ENCODE measurements at regions not wholly inside any gene's neighbourhood (a gene's known extent, or its start where the extent isn't known, plus 50 kb on each side); places are given as distances from the start of the nearest gene placed in this dataset.

DNA sequence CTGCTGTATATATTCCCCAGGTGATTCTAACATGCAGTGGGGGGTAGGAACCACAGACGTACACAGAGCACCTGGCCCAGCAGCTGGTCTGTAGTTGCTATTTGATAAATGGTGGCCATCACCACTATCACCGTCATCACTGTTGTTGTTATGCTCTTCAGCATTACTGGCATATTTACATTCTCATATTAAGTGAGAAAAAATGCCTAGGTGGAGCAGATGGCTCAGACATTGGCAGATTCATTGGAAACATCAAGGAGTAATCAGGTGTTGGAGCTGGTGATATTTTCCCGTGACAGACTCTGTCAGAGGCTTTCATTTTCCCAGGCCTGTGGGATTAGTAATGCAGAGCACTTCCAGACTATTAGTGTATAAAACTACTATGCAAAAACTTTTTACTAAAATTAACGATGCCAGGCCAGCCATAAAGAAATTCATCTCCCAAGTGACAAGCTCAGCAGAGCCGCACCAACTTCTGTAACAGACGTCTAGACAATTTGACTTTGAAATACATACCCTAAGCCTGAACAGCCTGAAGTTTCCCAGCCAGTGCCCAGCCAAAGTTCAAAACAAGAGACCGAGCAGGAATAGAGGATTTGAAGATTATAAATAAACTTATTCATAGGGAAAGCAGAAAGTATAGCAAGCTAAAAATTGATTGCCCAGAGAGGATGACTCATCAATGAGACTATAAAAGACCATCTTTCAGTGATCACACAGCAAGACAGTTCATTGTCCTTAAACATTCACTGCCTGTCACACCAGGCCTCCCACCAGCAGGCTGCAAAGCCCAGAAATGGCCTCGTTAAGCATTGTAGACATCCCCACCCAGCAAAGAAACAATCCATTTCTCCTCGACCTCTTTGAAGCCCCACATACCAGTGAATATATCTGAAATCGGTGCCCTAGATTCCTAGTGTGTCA is 247.4 kb upstream of the CHAC2 start:
- Mint-ChIP-seq H3K4me3 (no peak overlapping the region), H3K36me3 (ENCODE audit: low read depth) (no peaks in the 10 kb centered on the region), H3K27me3 (ENCODE audit: insufficient read depth) (peaks cover 9% of the 10 kb centered on the region; the same call in 1 of the 2 replicates), H3K27ac (no peak overlapping the region), H3K4me1 (ENCODE audit: low read depth) (peaks cover 18% of the 10 kb centered on the region), H3K9me3 (no peaks in the 10 kb centered on the region)
- TF ChIP-seq, protein P1, sequence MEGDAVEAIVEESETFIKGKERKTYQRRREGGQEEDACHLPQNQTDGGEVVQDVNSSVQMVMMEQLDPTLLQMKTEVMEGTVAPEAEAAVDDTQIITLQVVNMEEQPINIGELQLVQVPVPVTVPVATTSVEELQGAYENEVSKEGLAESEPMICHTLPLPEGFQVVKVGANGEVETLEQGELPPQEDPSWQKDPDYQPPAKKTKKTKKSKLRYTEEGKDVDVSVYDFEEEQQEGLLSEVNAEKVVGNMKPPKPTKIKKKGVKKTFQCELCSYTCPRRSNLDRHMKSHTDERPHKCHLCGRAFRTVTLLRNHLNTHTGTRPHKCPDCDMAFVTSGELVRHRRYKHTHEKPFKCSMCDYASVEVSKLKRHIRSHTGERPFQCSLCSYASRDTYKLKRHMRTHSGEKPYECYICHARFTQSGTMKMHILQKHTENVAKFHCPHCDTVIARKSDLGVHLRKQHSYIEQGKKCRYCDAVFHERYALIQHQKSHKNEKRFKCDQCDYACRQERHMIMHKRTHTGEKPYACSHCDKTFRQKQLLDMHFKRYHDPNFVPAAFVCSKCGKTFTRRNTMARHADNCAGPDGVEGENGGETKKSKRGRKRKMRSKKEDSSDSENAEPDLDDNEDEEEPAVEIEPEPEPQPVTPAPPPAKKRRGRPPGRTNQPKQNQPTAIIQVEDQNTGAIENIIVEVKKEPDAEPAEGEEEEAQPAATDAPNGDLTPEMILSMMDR (IDR thresholded peaks at IDR 0.05) = no peak
- DNase-seq = no peak

DNA sequence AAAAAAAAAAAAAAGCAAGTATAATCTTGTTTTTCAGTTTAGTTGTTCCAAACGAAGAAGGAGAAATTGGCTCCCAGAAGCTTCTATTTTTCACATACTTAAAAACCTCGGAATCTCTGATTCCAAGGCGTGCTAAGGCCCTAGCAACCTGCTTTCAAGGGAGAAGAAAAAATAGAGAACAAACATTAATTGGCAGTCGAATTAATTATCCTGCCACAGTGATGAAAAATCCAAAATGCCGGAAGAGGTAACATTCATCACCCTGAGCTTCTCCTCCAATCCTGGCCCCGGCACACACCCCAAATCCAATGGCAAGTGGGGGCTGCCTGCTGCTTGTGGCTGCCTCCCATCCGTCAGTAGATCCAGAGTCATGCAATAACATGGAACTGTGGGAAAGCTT is 250.2 kb upstream of the CHAC2 start:
- Mint-ChIP-seq H3K4me3 (no peak overlapping the region), H3K9me3 (no peaks in the 10 kb centered on the region), H3K36me3 (ENCODE audit: low read depth) (no peaks in the 10 kb centered on the region), H3K4me1 (ENCODE audit: low read depth) (peaks cover 44% of the 10 kb centered on the region), H3K27me3 (ENCODE audit: insufficient read depth) (peaks cover 3% of the 10 kb centered on the region; the same call in 1 of the 2 replicates), H3K27ac (no peak overlapping the region)
- TF ChIP-seq, protein P1 (IDR thresholded peaks at IDR 0.05) = no peak
- DNase-seq = no peak

DNA sequence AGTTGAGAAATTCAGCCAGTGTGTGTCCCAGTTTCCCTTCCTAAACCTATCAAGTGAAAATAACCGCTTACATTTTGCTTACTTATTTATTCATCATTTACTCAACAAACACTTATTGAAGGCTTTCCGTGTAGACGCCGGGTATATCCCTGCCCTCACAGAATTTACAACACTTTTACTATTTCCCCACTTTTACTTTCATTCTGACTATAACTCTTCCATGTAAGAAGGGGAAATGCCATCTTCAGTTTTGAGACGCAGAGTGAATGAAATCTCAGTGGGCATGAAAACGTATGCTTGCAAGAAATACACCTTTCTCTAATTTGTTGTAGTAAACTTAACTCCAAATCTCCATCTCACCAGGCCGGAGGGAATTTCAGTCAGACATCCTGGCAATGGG is 251.0 kb upstream of the CHAC2 start:
- no peaks in the 10 kb centered on the region for H3K9me3 Mint-ChIP-seq
- no peaks in the 10 kb centered on the region for H3K36me3 Mint-ChIP-seq (ENCODE audit: low read depth)
- no peak overlapping the region for H3K4me3 Mint-ChIP-seq
- no peak overlapping the region for H3K27ac Mint-ChIP-seq
- H3K4me1 Mint-ChIP-seq (ENCODE audit: low read depth) = peaks cover 52% of the 10 kb centered on the region
- no peak for DNase-seq
- TF ChIP-seq, protein P1 (IDR thresholded peaks at IDR 0.05) = no peak
- peaks cover 2% of the 10 kb centered on the region; the same call in 1 of the 2 replicates for H3K27me3 Mint-ChIP-seq (ENCODE audit: insufficient read depth)

DNA sequence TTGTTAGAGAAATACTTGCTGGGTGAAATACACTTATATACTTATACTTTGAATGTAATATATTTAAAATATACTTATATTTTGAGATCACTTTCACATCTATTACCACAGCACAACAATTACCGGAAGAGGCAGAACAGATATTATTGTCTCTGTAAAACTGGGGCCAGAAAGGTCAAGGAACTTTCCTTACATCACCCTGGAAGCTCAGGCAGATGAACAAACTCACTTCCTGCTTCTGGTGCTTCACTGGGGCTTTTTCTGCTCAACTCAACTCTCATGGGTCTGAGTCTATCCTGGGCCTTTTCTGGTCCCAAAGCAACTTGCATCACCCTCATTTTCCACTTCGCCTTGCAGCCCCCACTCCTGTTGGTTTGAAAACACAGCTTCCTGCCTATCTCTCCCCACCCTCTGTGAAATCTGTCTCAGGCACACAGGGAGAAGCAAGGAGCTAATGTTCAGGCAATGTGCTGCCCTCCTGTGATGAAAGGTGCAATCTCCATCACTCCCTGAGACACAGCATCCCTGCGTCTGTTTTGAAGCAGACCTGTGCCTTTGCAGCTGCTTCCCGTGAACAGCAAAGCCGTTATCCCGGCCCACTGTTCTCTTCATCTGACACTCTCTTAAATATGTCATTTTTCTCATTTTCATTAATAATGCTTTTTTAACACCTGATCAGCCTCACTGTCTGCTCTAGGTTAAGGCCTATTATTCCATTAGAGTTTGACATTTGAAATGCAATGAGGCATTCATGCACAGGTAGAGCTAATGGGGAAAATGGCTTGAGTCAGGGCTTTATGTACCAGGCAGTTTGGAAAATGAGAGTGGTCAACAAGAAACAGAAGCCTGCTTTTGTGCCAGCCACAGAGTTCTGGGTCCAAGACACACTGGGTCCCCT is 251.9 kb upstream of the CHAC2 start:
- peak overlapping the region; percentile 20; the same call in 1 of the 2 replicates for H3K27ac Mint-ChIP-seq
- peaks cover 60% of the 10 kb centered on the region for H3K4me1 Mint-ChIP-seq (ENCODE audit: low read depth)
- peaks cover 3% of the 10 kb centered on the region; the same call in 1 of the 2 replicates for H3K27me3 Mint-ChIP-seq (ENCODE audit: insufficient read depth)
- TF ChIP-seq, protein P1 (IDR thresholded peaks at IDR 0.05) = peak; percentile 51
- H3K36me3 Mint-ChIP-seq (ENCODE audit: low read depth) = no peaks in the 10 kb centered on the region
- H3K9me3 Mint-ChIP-seq = no peaks in the 10 kb centered on the region
- no peak for DNase-seq
- H3K4me3 Mint-ChIP-seq = peak overlapping the region; percentile 14; the same call in 1 of the 2 replicates

DNA sequence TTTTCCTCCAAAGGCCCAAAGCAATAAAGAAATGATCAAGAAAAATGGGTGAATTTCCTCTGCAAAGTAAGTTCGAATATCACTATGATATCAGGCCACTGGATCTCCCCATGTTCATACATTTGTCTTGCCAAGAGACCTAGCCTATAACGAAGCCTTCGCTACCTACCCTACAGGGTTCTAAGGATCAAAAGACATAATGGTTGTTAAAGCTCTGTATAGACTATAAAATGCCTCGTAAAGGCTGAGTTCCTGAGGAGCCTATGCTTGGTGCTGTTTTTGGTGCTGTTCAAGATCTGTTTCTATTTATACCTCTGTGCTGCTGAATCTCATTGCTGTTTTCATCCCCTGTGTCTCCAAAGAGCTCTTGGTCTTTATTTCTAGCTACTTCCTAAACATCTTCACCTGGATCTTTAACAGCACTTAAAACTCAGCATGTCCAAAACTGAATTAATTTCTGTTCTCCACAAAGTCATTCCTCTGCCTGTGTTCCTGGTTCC is 254.4 kb upstream of the CHAC2 start:
- H3K4me1 Mint-ChIP-seq (ENCODE audit: low read depth) = peaks cover 63% of the 10 kb centered on the region
- H3K27ac Mint-ChIP-seq = peak overlapping the region; percentile 45; the same call in 1 of the 2 replicates
- peaks cover 3% of the 10 kb centered on the region; the same call in 1 of the 2 replicates for H3K27me3 Mint-ChIP-seq (ENCODE audit: insufficient read depth)
- DNase-seq = no peak
- H3K9me3 Mint-ChIP-seq = peaks cover 5% of the 10 kb centered on the region
- H3K36me3 Mint-ChIP-seq (ENCODE audit: low read depth) = peaks cover 10% of the 10 kb centered on the region
- TF ChIP-seq, protein P1 (IDR thresholded peaks at IDR 0.05) = no peak
- peak overlapping the region; percentile 58; the same call in 1 of the 2 replicates for H3K4me3 Mint-ChIP-seq

All from HFFc6 (cell line).